LoVo (cell line): ENCODE measurements at regions not wholly inside any gene's neighbourhood (a gene's known extent, or its start where the extent isn't known, plus 50 kb on each side); places are given as distances from the start of the nearest gene placed in this dataset.
"Not testable (repeated sequence)": the region's sequence is repeated elsewhere in the genome, so short reads cannot be mapped to it uniquely, and the experiment has no call there.

Experiments
- DNase-seq: peaks from one replicate; pipeline ENCODE4 v3.0.0-alpha.2; 2016; ENCODE audit warnings: low spot score

- no peak for DNase-seq
Measured at GRCh38 chr18:4765401-4765800, 310.3 kb upstream of the DLGAP1 start.

GRCh38 chr18:4762330-4762729 is 307.2 kb upstream of the DLGAP1 start:
- DNase-seq, result no peak

DNA sequence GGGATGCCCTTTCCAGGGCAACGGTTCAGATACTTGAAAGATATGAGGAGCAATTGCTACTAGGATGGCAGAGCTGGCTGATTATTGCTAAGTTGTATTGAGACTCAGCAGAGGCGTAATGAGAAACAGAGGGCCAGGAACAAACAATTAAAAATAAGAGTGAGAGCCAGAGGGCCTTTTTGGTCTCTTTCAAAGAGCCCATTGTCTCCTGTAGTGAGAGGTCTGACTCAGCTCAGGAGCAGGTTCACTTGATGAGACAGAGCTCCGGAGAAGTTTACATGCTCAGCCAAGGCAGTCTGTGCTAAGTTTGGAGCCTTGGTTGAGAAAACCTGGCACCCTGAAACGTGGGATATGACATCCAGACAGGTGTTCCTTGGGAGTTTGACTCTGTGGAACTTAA is 303.9 kb upstream of the DLGAP1 start:
- DNase-seq, result no peak

DNA sequence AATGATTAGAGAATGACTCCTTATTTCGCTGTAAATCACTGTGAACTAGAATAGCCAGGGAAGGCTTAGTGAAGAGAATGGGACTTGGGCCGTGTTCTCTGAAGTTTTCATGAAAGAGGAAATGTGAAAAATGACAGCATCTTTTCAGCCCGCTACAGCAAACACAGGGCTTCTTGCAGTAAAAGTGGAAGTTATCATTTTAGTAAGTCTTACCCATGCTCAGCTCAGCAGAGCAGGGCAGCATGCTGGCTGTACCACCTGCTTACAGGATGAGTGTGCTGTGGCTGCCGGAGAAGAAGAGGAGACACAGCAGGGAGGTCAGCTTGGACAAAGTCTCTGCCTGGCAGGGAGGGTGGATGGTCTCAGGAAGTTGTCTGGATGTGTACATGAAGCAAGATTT is 300.7 kb upstream of the DLGAP1 start:
- no peak for DNase-seq

- not testable (repeated sequence) for DNase-seq
Measured at GRCh38 chr18:4753151-4753550, 298.0 kb upstream of the DLGAP1 start.

DNA sequence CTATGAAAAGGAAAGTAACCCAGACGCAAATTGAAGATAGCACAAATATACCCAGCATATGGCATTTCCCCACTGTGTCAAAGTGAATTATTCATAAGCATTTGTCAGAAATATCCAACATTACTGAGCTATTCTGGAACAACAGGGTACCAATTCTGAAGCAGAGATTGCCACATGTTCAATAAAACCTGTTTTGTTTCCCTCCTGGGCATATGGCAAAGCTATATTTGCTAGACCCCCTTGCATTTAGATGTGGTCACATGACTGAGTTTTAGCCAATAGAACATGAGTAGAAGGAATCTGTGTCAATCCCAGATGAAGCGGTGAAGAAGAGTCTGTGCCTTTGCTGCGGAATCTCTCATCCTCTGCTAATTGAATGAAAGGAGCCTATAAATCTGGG is 296.4 kb upstream of the DLGAP1 start:
- no peak for DNase-seq

DNA sequence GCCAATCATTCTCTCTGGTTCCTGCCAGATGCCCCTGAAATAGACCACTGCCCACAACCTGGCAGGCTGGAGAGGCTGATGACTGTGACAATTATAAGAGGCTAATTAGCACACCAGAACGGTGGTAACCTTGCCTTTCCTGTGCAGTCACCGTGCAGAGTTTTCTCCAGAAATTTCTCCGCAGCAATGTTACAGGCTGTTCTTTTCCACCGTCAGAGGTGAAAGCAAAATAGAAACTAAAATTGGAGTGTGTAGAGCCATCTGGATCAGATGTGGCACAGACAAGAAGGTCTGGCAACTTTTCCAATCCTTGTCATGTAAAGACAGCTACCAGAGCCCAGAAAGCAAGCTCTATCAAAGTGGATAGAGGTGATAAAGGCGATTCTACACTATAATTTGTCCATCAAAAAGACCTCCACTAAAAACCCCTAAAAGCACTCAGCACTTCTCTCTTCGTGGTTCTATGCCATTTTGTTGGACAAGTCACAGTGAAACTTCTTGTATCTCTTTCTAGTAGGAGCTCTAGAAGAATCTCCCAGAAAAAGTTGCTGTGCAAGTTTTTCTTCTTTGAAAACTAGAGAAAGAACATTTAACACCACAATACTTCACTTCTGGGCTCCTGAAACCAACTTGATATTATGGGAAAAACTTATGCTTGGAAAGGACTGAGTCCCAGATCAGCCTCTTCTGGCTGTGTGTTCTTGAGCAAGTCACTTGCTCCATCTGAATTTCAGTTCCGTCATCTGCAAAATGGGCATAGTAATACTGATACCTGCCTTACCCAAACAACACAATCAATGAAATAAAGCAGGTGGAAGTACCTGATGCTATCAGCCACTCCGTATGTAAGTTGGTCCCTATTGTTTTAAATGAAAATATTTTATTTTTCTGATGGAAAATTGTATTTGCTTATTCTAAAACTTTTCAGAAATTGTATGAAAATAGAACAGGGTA is 295.6 kb upstream of the DLGAP1 start:
- DNase-seq, result no peak

- DNase-seq, result no peak
Measured at GRCh38 chr18:4748975-4749374, 293.9 kb upstream of the DLGAP1 start.

DNA sequence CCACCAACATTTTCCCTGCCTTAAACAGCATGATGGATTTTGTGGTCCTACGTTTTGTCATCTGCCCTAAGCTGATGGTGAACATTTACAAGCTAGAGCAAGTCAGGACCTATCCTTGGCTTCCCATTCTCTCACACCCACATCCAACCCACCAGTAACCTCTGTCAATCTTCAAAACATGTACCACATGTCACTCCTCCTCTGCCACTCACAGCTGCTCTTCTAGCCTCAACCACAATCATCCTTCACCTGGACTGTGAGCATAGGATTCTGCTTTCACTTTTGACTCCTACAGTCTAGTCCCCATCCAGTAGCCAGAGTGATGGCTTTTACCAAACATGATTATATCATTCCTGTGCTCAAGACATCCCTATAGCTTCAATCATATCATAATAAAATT is 279.8 kb upstream of the DLGAP1 start:
- DNase-seq, result no peak

DNA sequence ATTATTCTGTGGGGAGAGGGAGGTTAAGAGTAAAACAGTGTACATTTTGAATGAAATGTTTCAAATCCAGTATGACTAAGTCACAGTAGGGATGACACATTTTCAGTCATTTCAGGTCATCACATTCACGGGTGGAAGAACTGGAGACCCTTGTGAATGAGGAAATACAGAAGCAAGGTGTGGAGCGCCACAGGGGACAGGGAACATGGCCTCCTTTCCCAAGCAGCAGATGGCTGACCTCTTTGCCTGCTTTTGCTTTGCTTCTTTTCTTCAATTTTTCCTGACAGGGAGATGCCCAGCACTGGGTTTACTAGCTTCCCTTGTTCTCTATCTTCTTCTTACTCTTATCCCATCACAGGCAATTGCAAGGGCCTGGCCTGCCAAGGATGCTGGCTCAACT is 278.9 kb upstream of the DLGAP1 start:
- DNase-seq, result no peak

DNA sequence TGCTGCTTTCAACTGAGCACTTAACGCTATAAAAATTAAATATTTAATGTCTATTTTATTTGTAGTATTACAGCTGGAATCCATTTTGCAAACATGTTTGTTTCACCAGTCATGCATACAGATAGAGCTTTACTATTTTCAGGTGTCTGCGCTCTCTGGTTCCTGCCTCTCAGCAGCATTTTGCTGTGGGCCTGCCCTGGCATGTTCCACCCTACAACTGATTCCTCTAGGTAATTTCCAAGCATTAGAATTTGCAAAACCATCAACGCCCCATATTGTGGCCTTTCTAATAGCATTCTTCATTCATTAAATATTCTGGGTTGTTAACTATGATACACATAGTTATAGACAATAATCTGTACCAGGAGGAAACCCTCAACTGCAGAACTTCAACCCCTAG is 266.4 kb upstream of the DLGAP1 start:
- no peak for DNase-seq

GRCh38 chr18:4720518-4720917 is 265.4 kb upstream of the DLGAP1 start:
- DNase-seq, result no peak

- DNase-seq, result no peak
Measured at GRCh38 chr18:4705894-4706293, 250.8 kb upstream of the DLGAP1 start.

- no peak for DNase-seq
Measured at GRCh38 chr18:4704781-4705180, 249.7 kb upstream of the DLGAP1 start.

GRCh38 chr18:4691836-4692235 is 236.7 kb upstream of the DLGAP1 start:
- no peak for DNase-seq

- not testable (repeated sequence) for DNase-seq
Measured at GRCh38 chr18:4678685-4679084, 223.6 kb upstream of the DLGAP1 start.

GRCh38 chr18:4677006-4677405 is 221.9 kb upstream of the DLGAP1 start:
- no peak for DNase-seq

GRCh38 chr18:4672162-4672561 is 217.1 kb upstream of the DLGAP1 start:
- no peak for DNase-seq

DNA sequence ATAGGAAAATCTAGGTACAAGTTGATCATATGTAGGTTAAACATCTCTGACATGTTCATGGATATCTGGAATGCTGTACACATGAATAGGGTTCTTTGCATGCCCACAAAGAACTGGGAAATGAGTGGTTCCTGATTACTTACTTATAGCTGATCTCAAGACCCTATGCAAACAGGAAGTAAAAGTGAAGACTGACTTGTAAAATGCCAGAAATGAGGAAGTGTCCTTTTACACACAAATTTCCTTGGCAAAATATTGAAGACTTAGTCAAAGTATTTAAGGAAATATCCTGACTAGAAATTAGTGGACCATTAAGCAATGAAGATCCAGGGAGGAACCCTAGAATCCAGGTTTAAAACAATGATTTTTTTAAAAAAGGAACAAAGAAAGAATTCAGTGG is 203.7 kb upstream of the DLGAP1 start:
- DNase-seq, result no peak

DNA sequence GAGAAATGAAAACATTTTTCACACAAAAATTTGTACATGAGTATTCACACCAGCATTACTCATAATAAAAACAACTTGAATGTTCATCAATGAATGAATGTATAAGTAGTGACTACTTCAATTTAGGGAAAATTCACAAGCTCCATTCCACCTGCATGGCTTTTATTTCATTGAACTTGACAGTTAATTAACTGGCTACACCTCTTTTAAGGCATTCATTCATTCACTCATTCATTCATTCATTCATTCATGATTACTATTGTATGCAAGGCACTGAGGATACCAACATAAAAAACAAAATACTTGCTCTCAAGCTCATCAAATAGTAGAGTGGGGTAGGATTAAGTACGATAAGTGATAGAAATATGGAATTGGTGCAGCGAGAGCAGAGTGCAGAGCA is 198.3 kb upstream of the DLGAP1 start:
- no peak for DNase-seq

- DNase-seq, result no peak
Measured at GRCh38 chr18:4641771-4642368, 186.8 kb upstream of the DLGAP1 start.

DNA sequence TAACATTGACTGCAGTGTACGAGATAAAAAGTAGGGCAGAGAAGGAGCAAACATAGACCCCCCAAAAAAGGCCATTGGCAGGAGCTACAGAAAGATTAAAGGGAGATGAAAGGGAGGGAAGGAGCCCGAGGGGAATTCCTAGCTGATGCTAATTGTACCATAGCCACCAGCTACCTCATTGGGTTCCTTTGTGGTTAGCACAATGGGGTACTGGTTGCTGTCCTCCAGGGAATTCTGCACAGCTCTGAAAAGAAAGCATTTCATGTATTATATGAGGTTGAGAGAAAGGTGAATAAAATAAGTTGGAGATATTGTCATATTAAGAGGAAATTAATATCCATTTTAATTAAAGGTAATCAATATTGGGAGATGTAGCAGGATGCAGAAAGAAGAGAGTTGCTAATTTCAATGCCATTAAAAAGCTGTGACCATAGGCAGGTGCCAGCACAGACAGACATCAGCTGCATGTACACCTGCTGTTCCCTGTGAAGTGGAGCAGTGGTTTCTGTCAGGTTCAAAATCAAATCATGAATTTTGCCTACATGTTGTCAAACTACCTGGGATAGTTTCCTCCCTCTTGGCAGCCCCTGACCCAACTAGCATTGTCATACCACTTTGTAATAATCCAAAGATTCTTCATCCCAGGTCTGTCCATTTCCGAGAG is 185.4 kb upstream of the DLGAP1 start:
- no peak for DNase-seq
